NT2/D1 (cell line): ENCODE measurements at regions not wholly inside any gene's neighbourhood (a gene's known extent, or its start where the extent isn't known, plus 50 kb on each side); places are given as distances from the start of the nearest gene placed in this dataset.

Experiments
- SUZ12 ChIP-seq: IDR thresholded peaks from 2 replicates; pipeline ENCODE4 v1.6.1; 2011; ENCODE audit not compliant: insufficient read length, insufficient read depth; ENCODE audit errors: extremely low read depth
- YY1 ChIP-seq: IDR thresholded peaks from 2 replicates; pipeline ENCODE4 v1.6.1; 2011; ENCODE audit not compliant: insufficient read length, insufficient read depth
- ZNF274 ChIP-seq: IDR thresholded peaks from 2 replicates; pipeline ENCODE4 v1.6.1; 2011; ENCODE audit warnings: mild to moderate bottlenecking, low read depth, low read length

- TF ChIP-seq SUZ12, result no peak
- TF ChIP-seq ZNF274, result no peak
- no peak for TF ChIP-seq YY1
Measured at GRCh38 chr9:113705306-113705927, 170.7 kb upstream of the ZNF618 start.
